WTC11 (cell line): ENCODE measurements at regions not wholly inside any gene's neighbourhood (a gene's known extent, or its start where the extent isn't known, plus 50 kb on each side); places are given as distances from the start of the nearest gene placed in this dataset.

Source experiments
- ATAC-seq: fragments of 200-7000 bp; cut with Tn5 transposase; 2 replicates; pipeline ENCODE4 v1.10.0; 2021; ENCODE audit warnings: mild to moderate bottlenecking, moderate library complexity
- CTCF ChIA-PET: fragments of 300-600 bp; sonication (Branson Sonifier 250); formaldehyde crosslinking; loops from one replicate; lab custom pipeline; 2021; ENCODE audit warnings: antibody characterized with exemption; lab: Charles Lee
- POLR2A ChIA-PET: fragments of 350-600 bp; sonication (Branson Sonifier 250); formaldehyde crosslinking; loops from one replicate; lab custom pipeline; 2021; ENCODE audit warnings: antibody characterized with exemption; lab: Charles Lee
- DNase-seq: peaks from one replicate; pipeline ENCODE4 v3.0.0; 2021; ENCODE audit warnings: low spot score
- H3K27ac Mint-ChIP-seq: 2 replicates; pipeline ENCODE4 v1.8.0; 2021; ENCODE audit warnings: mixed read lengths
- H3K27me3 Mint-ChIP-seq: 2 replicates; pipeline ENCODE4 v1.8.0; 2021; ENCODE audit warnings: low read depth, mild to moderate bottlenecking, moderate library complexity, mixed read lengths
- H3K36me3 Mint-ChIP-seq: 2 replicates; pipeline ENCODE4 v1.8.0; 2021; ENCODE audit warnings: mixed read lengths
- H3K4me1 Mint-ChIP-seq: 2 replicates; pipeline ENCODE4 v1.8.0; 2022; ENCODE audit warnings: mixed read lengths
- H3K4me3 Mint-ChIP-seq: 2 replicates; pipeline ENCODE4 v1.8.0; 2021; ENCODE audit warnings: mild to moderate bottlenecking, moderate library complexity, mixed read lengths
- H3K9me3 Mint-ChIP-seq: 2 replicates; pipeline ENCODE4 v1.8.0; 2021; ENCODE audit warnings: mixed read lengths
- ATF1 ChIP-seq: sonication (generic); formaldehyde crosslinking; IDR thresholded peaks from 2 replicates; pipeline ENCODE4 v1.8.1; 2023; ENCODE audit warnings: mild to moderate bottlenecking, moderate library complexity, missing genetic modification reagents
- CBFB ChIP-seq: sonication (generic); formaldehyde crosslinking; IDR thresholded peaks from 2 replicates; pipeline ENCODE4 v1.8.1; 2022; ENCODE audit warnings: mild to moderate bottlenecking, low read depth, missing genetic modification reagents
- CREM ChIP-seq: sonication (generic); formaldehyde crosslinking; IDR thresholded peaks from 2 replicates; pipeline ENCODE4 v1.8.1; 2022; ENCODE audit warnings: mild to moderate bottlenecking, missing genetic modification reagents, moderate library complexity
- ELF4 ChIP-seq: sonication (generic); formaldehyde crosslinking; IDR thresholded peaks from 2 replicates; pipeline ENCODE4 v1.8.1; 2022; ENCODE audit warnings: low read depth, mild to moderate bottlenecking, moderate library complexity, missing genetic modification reagents
- EMX1 ChIP-seq: fragments of 250-450 bp; sonication (Bioruptor Pico); IDR thresholded peaks from 2 replicates; pipeline ENCODE4 v1.8.0; 2021; ENCODE audit warnings: mild to moderate bottlenecking
- ERG ChIP-seq: fragments of 250-450 bp; sonication (Bioruptor Pico); IDR thresholded peaks from 2 replicates; pipeline ENCODE4 v1.8.0; 2021; ENCODE audit warnings: mild to moderate bottlenecking
- GRHL2 ChIP-seq: fragments of 250-450 bp; sonication (Bioruptor Pico); IDR thresholded peaks from 2 replicates; pipeline ENCODE4 v1.8.0; 2022; ENCODE audit warnings: mild to moderate bottlenecking, moderate library complexity; ENCODE audit not compliant: insufficient replicate concordance, severe bottlenecking
- PRRX2 ChIP-seq: fragments of 250-450 bp; sonication (Bioruptor Pico); IDR thresholded peaks from 2 replicates; pipeline ENCODE4 v1.8.0; 2021; ENCODE audit warnings: mild to moderate bottlenecking
- TCF7 ChIP-seq: sonication (generic); formaldehyde crosslinking; IDR thresholded peaks from 2 replicates; pipeline ENCODE4 v1.8.0; 2022; ENCODE audit warnings: mild to moderate bottlenecking, low read depth, missing genetic modification reagents, moderate library complexity
- ZNF263 ChIP-seq: sonication (generic); formaldehyde crosslinking; IDR thresholded peaks from 2 replicates; pipeline ENCODE4 v1.8.1; 2022; ENCODE audit warnings: low read depth, mild to moderate bottlenecking, moderate library complexity, missing genetic modification reagents
- ZNF281 ChIP-seq: sonication (generic); formaldehyde crosslinking; IDR thresholded peaks from 2 replicates; pipeline ENCODE4 v1.8.0; 2023; ENCODE audit warnings: mild to moderate bottlenecking, missing genetic modification reagents
- ZNF512 ChIP-seq: sonication (generic); formaldehyde crosslinking; IDR thresholded peaks from 2 replicates; pipeline ENCODE4 v1.8.1; 2022; ENCODE audit warnings: missing genetic modification reagents, borderline replicate concordance
- TF ChIP-seq, protein P1 (sequence below): sonication (generic); formaldehyde crosslinking; IDR thresholded peaks from 2 replicates; pipeline ENCODE4 v1.8.1; 2022; ENCODE audit warnings: low read depth, missing genetic modification reagents, borderline replicate concordance
- TF ChIP-seq, protein P2 (sequence below): sonication (generic); formaldehyde crosslinking; IDR thresholded peaks from 2 replicates; pipeline ENCODE4 v1.8.0; 2023; ENCODE audit warnings: missing genetic modification reagents, mild to moderate bottlenecking, borderline replicate concordance
- TF ChIP-seq, protein P3 (sequence below): fragments of 200-600 bp; IDR thresholded peaks from 2 replicates; pipeline ENCODE4 v1.8.0; 2022; ENCODE audit warnings: antibody characterized with exemption
- TF ChIP-seq, protein P4 (sequence below): fragments of 250-450 bp; sonication (Bioruptor Pico); conservative IDR thresholded peaks from 2 replicates; pipeline ENCODE4 v1.9.0; 2021; ENCODE audit warnings: mild to moderate bottlenecking

GRCh38 chr5:152813526-152813925 is 408.4 kb upstream of the NMUR2 start (continued):
- TF ChIP-seq ZNF281 (no peak), PRRX2 (CRISPR knock-in tag) (no peak)
- TF ChIP-seq, protein P1, sequence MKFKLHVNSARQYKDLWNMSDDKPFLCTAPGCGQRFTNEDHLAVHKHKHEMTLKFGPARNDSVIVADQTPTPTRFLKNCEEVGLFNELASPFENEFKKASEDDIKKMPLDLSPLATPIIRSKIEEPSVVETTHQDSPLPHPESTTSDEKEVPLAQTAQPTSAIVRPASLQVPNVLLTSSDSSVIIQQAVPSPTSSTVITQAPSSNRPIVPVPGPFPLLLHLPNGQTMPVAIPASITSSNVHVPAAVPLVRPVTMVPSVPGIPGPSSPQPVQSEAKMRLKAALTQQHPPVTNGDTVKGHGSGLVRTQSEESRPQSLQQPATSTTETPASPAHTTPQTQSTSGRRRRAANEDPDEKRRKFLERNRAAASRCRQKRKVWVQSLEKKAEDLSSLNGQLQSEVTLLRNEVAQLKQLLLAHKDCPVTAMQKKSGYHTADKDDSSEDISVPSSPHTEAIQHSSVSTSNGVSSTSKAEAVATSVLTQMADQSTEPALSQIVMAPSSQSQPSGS (CRISPR knock-in tag), result no peak

DNA sequence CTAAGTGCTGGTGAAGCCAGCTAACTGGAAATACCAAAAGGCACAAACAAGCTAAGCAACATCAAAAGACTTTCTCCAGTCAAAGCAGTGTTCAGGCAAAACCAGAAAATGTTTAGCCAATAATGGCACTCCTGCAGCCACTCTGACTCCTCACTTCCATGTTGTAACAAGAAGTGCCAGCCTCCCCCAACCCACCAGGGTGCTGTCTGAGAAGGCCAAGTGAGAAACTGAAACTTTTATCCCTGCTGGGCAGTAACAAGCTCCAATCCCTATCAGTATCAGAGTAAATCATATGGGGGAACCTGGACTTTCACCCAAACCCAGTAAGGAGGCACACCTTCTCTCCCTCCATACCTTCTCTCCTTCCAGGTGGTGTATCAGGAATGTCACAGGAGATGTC is 414.8 kb upstream of the NMUR2 start:
- ATAC-seq (no peak), DNase-seq (no peak)
- CTCF ChIA-PET, result no interaction called here
- H3K36me3 Mint-ChIP-seq, result no peaks in the 10 kb centered on the region
- H3K4me3 Mint-ChIP-seq, result no peak overlapping the region
- H3K4me1 Mint-ChIP-seq, result peaks cover 6% of the 10 kb centered on the region; the same call in 1 of the 2 replicates
- no peak for TF ChIP-seq CREM
- TF ChIP-seq ZNF263 (CRISPR knock-in tag), result no peak
- TF ChIP-seq EMX1 (CRISPR knock-in tag), result no peak
- no peak for TF ChIP-seq ZNF512 (CRISPR knock-in tag)
- TF ChIP-seq ERG (CRISPR knock-in tag), result no peak
- TF ChIP-seq, protein P2, sequence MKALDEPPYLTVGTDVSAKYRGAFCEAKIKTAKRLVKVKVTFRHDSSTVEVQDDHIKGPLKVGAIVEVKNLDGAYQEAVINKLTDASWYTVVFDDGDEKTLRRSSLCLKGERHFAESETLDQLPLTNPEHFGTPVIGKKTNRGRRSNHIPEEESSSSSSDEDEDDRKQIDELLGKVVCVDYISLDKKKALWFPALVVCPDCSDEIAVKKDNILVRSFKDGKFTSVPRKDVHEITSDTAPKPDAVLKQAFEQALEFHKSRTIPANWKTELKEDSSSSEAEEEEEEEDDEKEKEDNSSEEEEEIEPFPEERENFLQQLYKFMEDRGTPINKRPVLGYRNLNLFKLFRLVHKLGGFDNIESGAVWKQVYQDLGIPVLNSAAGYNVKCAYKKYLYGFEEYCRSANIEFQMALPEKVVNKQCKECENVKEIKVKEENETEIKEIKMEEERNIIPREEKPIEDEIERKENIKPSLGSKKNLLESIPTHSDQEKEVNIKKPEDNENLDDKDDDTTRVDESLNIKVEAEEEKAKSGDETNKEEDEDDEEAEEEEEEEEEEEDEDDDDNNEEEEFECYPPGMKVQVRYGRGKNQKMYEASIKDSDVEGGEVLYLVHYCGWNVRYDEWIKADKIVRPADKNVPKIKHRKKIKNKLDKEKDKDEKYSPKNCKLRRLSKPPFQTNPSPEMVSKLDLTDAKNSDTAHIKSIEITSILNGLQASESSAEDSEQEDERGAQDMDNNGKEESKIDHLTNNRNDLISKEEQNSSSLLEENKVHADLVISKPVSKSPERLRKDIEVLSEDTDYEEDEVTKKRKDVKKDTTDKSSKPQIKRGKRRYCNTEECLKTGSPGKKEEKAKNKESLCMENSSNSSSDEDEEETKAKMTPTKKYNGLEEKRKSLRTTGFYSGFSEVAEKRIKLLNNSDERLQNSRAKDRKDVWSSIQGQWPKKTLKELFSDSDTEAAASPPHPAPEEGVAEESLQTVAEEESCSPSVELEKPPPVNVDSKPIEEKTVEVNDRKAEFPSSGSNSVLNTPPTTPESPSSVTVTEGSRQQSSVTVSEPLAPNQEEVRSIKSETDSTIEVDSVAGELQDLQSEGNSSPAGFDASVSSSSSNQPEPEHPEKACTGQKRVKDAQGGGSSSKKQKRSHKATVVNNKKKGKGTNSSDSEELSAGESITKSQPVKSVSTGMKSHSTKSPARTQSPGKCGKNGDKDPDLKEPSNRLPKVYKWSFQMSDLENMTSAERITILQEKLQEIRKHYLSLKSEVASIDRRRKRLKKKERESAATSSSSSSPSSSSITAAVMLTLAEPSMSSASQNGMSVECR (CRISPR knock-in tag), result no peak
- TF ChIP-seq ELF4 (CRISPR knock-in tag), result no peak
- no peak for TF ChIP-seq TCF7 (CRISPR knock-in tag)
- no peak for TF ChIP-seq GRHL2 (CRISPR knock-in tag)
- TF ChIP-seq, protein P3, sequence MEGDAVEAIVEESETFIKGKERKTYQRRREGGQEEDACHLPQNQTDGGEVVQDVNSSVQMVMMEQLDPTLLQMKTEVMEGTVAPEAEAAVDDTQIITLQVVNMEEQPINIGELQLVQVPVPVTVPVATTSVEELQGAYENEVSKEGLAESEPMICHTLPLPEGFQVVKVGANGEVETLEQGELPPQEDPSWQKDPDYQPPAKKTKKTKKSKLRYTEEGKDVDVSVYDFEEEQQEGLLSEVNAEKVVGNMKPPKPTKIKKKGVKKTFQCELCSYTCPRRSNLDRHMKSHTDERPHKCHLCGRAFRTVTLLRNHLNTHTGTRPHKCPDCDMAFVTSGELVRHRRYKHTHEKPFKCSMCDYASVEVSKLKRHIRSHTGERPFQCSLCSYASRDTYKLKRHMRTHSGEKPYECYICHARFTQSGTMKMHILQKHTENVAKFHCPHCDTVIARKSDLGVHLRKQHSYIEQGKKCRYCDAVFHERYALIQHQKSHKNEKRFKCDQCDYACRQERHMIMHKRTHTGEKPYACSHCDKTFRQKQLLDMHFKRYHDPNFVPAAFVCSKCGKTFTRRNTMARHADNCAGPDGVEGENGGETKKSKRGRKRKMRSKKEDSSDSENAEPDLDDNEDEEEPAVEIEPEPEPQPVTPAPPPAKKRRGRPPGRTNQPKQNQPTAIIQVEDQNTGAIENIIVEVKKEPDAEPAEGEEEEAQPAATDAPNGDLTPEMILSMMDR, result no peak
- TF ChIP-seq ATF1, result no peak
- no peak for TF ChIP-seq CBFB (CRISPR knock-in tag)
- TF ChIP-seq, protein P4, sequence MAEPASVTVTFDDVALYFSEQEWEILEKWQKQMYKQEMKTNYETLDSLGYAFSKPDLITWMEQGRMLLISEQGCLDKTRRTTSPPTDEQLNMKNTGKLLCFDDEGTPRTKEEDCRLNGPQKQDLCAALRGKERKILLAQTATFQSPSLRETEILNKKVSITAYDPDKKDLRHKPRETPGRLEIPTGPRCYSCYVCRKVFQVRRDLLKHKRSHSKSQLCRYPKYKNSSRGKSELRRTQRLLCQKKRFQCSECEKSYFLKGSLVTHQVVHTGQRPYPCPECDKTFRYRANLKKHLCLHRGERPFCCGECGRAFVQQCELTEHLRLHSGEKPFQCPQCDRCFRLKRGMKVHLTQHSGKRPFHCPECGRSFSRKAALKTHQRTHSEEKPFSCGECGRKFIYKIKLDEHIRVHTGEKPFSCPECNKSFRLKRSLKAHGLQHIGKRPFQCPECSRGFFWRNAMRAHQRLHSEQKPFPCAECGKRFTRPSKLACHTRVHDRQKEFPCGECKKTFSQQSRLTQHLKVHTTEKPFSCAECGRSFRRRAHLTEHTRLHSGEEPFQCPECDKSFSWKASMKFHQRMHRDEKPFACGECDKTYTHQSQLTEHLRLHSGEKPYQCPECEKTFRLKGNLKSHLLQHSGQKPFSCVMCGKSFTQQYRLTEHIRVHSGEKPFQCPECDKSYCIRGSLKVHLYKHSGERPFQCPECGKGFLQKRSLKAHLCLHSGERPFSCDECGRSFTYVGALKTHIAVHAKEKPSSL (CRISPR knock-in tag), result no peak
- no peak overlapping the region for H3K27ac Mint-ChIP-seq
- POLR2A ChIA-PET, result no interaction called here
- no peaks in the 10 kb centered on the region for H3K9me3 Mint-ChIP-seq
- no peaks in the 10 kb centered on the region for H3K27me3 Mint-ChIP-seq
